Sigmoid colon (tissue), 4 donors: ENCODE measurements at regions not wholly inside any gene's neighbourhood (a gene's known extent, or its start where the extent isn't known, plus 50 kb on each side); places are given as distances from the start of the nearest gene placed in this dataset.

Source experiments
- CTCF ChIP-seq, 4 experiments: fragments of 450-650 bp in 3 of 4; fragments of 200-600 bp in 1 of 4; IDR thresholded peaks; one replicate each; pipeline ENCODE4 v1.5.1; 2016 to 2019; ENCODE audit warnings: antibody characterized with exemption in 4 of 4, mild to moderate bottlenecking in 3 of 4, moderate library complexity in 2 of 4
- EP300 ChIP-seq, 4 donors: sonication (generic); formaldehyde crosslinking; IDR thresholded peaks; one replicate each; pipeline ENCODE4 v1.6.1; 2017; ENCODE audit warnings: antibody characterized with exemption in 4 of 4
- POLR2A ChIP-seq, 2 donors: fragments of 450-650 bp; IDR thresholded peaks; one replicate each; pipeline ENCODE4 v1.6.1; 2016; ENCODE audit warnings: antibody characterized with exemption in 2 of 2, mild to moderate bottlenecking in 2 of 2, moderate library complexity in 2 of 2
- POLR2AphosphoS5 ChIP-seq, 4 donors: sonication (generic); formaldehyde crosslinking; IDR thresholded peaks; one replicate each; pipeline ENCODE4 v1.6.1; 2017; ENCODE audit warnings: antibody characterized with exemption in 4 of 4

GRCh38 chr20:55258559-55258958, 746.8 kb downstream of the CBLN4 start:
- TF ChIP-seq CTCF (IDR thresholded peaks at IDR 0.05) (no peak), POLR2A (IDR thresholded peaks at IDR 0.05) (no peak), POLR2AphosphoS5 (IDR thresholded peaks at IDR 0.05) (no peak), EP300 (IDR thresholded peaks at IDR 0.05) (no peak)
